ENCODE measurements at regions not wholly inside any gene's neighbourhood (a gene's known extent, or its start where the extent isn't known, plus 50 kb on each side); places are given as distances from the start of the nearest gene placed in this dataset.
"Not testable (repeated sequence)": the region's sequence is repeated elsewhere in the genome, so short reads cannot be mapped to it uniquely, and the experiment has no call there.

DNA sequence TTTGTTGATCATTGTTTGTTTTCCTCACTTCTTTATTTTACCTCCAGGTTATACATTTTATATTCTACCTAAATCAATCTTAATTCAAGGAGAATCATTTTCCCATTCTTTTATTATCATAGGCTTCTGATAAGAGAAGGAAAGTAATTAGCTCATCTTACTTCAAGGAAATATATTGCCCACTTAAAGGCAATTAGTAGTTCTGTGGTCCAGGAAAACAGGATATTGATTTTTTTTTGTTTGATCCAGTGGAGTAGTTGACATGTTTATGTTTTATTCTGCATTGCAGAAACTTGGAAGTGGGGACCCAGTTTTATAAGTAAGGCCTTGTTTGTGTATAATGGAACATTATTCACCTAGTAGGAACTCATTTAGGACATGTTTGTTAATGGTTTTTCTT lies 390.6 kb downstream of the NDFIP2 start:
- DNase-seq, result no peak

DNA sequence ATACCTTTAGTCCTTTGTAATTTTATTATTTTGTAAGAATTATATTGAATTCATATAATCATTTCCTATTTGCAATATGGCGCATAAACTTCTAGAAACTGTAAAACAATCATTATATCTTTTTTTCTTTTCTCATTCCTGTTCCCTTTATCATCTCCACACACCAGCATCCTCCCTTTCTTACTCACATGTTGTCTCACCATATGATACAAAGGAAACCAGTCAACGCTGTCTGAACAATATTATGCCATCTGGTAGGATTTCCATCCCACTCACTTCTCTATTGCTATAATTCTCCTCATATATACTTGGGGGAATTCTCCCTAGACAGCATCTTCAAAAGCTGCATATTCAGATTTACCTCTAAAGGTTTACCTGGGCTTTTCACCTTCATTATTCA lies 389.8 kb downstream of the NDFIP2 start:
- DNase-seq, result no peak

DNA sequence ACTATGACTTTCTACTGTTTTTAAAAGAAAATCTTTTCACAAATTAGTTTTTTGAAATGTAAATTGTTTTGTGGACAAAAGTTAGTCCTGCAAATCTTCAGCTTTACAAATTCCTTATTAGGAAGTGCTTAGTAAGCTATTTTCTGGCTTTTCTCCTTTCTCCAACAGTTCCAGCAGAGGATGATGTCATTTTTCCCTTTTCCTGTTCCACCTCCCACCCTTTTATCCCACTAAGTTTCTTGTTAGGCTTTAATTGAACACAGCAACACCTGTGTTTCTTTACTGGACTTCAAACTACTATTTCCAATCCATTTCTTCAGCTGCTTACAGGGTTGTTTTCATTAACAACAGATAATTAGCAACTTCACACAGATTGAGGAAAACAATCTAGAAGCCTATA lies 389.2 kb downstream of the NDFIP2 start:
- DNase-seq, result no peak

DNA sequence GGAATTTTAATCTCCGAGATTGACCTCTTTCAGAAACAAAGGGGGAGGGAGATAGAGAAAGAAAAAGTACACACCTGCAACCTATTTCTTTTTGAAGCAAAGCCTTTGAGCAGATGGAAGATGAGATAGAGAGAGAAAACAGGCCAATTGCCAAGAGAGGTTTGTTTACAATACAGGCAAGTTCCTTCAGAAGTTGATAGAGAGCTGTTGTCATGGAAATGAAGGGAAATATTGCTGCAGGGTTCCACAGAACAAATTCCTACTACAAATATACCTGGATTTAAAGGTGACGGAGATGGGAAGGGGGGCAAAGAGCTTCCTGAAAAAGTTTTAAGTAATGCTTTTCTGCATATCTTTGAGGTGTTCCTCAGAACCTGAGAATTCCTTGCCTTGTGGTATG lies 388.4 kb downstream of the NDFIP2 start:
- peak; percentile 38 for DNase-seq

DNA sequence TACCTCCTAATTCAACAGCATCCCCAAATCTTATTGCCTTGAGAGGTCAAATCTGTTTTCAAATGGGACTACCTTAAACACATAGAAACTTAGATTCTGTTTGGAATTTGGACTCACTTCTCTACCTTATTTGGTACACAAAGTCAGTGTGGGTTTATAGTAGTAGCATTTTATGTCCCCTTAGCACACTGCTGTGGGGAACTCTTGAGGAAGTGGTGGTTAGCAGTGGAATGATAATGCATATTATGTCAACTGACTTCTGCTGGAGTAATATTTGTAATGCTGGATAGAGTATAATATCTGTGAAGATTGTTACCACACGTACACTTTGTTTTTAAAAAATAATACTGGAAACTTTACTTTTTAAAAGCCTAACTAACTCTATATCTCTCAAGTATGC lies 386.3 kb downstream of the NDFIP2 start:
- no peak for DNase-seq

DNA sequence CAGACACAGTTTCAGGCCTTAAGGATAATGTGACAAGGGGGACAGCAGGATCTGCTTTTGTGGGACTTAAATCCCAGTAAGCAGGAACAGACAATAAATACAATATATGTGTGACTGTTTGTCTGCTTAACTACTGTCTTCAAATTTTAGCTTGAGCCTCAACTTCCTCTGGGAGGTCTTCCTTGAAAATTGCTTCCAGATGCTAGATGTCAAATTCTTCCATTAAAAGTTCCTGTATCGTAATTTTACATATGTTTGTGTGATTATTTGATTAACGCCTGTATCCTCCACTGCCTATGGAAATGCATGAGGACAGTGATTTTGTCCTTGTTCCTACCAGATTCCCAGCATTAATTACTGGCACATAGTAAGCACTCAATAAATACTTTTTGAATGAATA lies 385.5 kb downstream of the NDFIP2 start:
- no peak for DNase-seq

DNA sequence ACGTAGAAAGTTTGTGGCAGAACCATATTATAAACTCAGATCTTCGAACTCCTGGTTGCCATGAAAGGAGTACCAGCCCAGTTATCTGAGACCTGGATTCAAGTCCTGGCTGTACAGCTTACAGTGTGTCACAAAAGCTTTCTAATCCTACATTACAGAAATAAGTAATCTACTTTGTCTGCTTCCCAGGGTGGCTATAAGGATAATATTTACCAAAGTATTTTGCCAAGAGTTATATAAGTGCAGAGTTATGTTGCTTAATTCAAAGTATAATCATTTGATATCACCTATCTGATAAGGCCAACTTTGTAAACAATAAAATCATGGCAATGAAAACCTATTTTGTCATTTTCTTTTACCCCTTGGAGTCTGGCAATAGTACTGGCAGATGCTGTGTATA lies 381.6 kb downstream of the NDFIP2 start:
- DNase-seq, result no peak

DNA sequence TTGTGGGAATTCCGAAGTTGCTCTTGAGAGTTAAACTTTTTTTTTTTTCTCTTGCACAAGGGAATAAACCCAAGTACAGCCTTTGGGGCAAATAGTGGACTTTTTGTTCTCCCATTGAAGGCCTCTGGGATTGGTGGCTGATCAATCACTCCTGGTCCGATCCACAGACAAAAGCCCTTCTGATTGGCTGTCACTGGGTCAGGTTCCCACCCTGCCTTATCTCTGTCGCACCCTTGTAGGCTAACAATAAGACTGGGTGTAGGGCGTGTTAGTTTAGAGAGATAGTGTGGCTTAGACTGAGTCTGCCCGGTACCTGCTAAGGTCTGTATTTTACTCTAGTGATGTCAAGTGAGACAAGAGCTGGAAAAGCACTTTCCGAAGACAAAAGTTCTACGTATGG lies 380.8 kb downstream of the NDFIP2 start:
- no peak for DNase-seq

DNA sequence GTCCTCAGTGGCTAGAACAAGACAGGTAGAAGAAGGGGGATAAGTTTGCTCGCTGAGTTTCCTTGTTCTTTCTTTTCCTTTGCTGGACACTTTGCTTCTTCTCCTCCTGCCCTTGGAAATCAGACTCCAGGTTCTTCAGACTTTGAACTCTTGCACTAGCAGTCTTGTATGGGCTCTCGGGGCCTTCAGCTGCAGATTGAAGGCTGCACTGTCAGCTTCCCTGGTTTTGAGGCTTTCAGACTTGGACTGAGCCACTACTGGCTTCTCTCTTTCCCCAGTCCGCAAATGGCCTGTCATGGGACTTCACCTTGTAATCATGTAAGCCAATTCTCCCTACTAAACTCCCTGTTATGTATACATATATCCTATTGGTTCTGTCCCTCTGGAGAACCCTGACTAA lies 379.8 kb downstream of the NDFIP2 start:
- no peak for DNase-seq

DNA sequence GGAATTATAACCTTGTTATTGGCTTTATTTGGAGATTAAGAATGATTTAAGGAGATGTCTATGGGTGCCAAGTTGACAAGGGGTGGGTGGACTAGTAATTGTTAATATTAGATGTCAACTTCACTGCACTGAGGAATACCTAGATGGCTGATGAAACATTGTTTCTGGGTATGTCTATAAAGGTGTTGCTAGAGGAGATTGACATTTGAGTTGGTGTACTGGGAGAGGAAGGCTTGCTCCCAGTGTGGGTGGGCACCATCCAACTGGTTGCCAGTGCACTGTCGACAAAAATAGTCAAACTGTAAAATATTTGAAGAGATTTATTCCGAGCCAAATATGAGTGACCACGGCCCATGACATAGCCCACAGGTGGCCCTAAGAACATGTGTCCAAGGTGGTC lies 378.8 kb downstream of the NDFIP2 start:
- no peak for DNase-seq

DNA sequence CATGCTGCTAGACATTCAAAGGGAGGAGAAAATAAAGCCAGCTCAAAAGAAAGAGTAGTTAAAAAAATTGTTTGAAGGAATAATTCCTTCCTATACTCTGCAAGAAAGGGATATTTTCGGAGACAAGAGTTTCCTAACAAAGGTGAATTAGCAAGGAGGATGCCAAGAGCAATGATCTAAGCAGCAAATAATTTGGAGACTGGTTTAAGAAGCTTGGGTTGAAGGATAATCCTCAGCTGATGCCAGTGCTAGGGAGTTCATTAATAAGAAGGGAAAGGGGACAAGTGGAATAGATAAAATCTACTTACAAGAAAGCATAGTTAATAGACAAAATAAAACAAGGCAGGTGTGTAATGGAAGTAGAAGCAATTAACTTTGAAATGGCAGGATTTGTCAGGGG lies 372.3 kb downstream of the NDFIP2 start:
- no peak for DNase-seq

DNA sequence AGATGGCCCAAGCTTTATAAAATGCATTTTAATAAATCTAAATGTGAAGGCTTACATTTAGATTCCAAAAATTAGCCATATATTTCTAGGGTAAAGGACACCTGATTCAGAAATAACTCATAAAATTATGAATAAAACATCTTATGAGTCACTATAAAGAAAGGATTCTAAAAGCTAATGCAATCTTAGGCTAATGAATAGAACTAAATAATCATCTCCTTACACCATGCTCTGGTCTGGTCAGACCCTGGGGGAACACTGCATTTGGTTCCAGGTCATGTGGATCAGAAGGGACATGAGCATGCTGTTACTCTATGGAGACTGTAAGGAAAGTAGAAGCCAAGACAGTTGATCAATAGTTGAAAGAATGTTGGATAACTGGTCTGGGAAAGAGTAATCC lies 370.4 kb downstream of the NDFIP2 start:
- DNase-seq, result no peak

DNA sequence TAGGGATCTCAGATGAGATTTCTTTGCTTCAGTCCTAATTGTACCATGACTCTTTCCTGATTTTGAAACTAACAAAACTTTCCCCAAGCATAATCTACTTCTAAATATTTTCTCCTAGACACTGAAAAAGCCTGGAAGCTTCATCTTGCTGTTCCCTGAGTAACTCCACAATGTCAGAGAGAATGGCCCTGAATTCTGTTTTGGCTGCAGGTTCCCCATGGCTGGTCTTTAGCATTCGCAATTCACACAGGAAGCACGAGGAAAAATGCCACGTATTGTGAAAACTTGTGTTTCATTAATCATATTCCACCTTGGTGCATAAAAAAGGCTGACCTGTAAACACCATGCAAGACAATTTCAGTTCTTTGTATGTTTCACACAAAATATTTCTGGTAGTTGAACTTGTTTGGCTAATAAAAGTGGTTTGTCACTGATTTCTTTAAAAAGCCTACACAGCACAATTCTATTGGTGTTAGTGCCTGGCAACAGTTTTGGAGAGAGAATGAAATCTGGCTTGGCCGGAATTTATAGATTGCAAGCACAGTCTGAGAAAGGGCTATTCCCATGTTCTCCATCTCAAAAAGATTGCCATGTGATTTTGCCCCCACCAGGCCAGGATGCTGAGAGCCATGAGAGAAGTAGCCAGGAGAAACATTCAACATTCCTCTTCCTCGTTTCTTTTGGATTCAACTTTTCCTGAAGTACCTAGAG lies 367.1 kb downstream of the NDFIP2 start:
- DNase-seq, result no peak

DNA sequence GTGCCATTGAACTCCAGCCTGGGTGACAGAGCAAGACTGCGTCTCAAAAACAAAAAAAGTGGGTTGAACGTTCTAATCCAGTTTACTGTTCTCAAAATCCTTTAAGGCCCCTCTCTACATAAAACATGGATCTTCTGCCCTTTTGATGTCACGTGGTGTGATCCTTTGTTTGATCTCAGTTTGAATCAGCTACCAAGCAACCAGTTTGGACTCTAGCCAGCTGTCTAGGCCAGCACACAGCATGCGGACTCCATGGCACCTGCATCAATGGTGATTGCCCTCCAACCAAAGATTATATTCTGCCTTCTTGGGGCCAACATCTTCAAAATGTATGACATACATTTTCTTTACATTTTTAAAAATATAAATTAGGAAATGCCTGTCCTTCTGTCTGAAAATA lies 365.4 kb downstream of the NDFIP2 start:
- no peak for DNase-seq

DNA sequence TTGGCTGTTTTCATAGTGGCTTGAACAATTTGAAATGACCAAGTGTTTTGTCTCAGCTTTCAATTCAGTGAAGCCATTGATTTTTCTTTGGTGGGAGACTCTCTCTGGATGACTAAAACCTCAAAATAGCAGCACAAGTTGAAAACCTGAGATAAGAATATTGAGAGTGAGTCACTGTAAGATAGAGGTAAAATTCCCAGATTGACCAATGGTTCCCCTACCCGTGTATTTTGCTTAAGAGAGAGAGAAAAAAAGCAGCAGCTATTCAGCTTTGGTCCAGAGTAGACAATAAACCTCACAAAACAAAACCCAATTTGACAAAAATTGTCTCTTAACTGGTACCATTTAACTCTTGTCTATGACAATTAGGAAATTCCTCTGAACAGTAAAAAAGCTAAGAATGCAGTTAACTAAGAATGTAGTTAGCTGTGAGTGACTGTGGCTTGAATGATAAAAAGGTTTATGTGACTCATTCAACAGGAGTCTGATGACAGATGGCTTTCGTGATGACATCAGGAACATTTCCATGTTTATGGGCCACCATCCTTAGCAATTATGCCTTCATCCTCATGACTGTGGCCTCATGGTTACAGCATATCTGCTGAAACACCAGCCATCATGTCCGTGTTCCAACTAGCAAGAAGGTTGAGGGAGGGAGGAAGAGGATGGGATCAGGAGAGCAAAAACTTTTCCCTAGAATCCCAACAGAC lies 356.9 kb downstream of the NDFIP2 start:
- no peak for DNase-seq

DNA sequence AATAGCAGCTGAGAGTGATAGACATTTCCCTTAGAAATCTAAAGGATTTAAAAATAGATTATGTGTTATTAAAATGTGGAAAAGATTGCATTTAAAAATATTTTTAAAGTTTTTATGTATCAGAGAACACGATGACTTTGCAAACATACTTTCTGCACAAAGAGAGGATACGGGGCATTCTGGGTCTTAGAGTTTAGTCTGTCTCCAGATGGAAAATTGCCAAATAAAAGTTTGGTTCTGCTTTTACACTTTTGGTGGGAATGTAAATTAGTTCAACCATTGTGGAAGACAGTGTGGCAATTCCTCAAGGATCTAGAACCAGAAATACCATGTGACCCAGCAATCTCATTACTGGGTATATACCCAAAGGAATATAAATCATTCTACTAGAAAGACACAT lies 355.2 kb downstream of the NDFIP2 start:
- DNase-seq, result not testable (repeated sequence)

DNA sequence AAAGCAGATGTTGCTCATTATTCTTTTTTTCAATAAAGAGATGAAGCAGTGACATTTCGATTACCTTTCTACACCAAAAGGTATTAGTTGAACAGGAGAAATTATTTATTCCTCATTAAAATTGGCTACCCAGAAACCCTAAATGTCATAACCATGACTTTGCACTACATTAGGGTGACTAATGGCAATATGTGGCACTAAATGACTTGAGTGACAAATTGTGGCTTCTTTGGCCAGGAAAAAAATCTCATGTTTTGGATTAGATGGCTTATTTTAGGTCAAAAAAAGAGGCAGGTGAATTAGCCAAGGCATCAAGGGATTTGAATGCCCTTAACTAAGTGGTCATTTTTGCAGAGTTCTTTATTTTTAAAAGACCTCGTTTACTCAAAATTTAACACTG lies 353.9 kb downstream of the NDFIP2 start:
- no peak for DNase-seq

DNA sequence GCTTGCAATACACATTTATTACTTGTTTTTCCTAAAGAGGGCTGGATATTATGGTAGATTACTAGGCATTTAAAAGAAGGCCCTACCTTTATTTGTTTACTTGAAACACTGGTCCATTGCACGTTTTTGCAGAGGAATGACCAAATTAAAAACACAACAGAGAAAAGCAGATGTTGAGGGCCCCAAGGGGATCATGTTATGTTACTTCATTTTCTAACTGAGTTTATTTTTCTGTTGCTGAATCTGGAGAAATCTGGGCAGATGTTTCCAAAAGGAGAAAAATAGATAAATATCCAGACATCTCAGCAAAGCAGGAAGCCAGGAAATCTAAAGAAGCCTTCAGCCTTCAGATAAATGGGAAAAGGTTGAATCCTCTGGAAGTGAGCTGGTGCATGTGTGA lies 353.0 kb downstream of the NDFIP2 start:
- no peak for DNase-seq

DNA sequence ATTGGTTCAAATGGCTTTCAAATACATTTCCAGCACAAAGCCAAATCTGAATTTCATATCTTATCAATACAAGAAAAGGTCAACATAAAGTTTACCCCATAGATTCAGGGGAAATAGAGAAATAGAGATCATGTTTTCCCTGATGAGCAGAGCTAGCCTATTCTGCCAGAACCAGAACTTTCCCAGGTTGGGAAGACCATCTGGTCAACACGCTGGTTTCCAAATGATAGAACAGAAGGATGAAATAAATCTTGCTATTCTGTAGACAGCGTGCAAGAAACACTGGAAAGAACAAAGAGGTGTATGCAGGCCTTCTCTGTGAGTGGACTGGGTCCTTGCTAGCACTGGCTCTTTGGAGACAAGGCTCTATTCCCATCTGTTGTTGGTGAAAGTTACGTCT lies 350.6 kb downstream of the NDFIP2 start:
- DNase-seq, result no peak

DNA sequence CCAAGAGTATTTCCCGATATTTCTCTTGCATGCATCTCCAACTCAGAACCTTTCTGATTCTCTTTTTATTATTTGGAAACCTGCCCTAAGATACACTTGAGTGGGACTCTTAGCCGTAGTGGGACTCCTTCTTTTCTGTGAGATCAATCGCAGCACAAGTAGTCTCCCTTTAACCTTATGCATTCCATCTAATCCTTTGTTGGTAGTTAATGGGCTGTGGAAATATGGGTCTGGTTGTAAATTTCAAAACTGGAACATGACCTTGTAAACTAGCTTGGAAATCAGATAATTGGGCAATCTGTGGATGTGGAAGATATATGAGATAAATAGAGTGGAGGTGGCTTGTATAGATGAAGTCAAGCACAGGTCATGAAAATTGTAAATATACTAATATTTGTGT lies 350.0 kb downstream of the NDFIP2 start:
- DNase-seq, result no peak

DNA sequence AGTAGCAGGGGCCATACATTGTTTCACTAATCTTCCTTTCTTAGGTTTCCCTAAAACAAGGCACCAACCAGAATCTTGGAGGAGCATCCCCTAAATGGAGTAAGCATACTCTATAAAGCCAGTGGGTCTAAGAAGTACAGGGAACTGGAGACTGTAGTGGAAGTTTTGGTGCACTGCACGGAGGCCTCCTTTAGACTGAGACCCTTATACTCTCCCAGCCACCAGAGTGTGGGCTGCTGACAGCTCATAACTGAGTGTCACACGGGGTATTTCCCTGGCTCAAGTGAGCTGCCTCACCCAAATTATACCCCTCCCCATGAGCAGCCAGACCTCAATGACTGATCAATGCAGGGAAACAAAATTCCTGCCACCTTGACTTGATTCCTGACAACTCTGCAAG lies 349.5 kb downstream of the NDFIP2 start:
- DNase-seq, result no peak

DNA sequence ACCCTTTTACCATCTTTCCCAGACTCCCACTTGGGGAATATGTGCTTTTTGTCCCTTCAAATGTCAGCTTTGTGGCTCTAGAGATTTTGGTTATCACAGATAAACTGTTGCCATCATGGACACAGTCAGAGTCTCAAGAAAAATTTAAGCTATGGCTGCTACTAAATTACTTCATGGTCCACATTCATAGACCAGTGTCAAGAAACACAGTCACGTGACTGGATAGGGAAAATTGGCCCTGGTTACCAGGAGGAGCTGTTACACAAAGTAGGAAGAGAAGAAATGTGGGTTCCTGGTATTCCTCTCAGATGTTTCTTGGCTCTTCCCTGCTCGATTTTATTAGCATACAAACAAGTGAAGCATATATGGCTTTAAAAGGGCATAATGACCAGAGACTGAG lies 348.9 kb downstream of the NDFIP2 start:
- no peak for DNase-seq

DNA sequence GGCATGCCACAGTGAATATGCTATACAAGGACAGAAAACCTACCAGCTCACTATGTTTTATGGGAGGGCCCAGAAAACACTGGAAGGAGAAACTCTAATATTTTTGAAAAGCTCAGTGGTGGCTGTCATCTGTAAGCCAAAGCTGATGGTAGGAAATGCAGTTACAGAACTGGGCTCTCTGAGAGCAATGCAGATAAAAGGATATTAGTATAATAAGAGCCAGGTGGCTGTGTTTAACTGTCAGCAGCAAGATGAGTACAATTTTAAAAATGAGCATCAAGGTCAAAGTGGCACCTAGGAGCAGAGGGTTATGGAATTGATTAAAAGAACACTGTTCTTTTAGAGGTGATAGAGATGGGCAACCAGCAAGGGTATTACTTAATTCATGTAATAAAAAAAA lies 345.0 kb downstream of the NDFIP2 start:
- no peak for DNase-seq

DNA sequence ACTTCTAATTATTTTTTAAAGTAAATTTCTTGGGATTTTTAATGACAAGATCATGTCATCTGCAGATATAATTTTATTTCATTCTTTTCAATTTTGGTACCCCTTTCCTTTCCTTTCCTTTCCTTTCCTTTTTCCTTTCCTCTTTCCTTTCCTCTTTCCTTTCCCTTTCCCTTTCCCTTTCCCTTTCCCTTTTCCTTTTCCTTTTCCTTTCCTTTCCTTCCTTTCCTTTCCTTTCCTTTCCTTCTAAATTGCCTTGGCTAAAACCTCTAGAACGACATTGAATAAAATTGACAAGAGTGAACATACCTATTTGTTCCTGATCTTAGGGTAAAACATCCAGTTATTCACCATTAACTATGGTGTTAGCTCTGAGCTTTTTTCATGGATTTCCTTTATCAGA lies 334.1 kb downstream of the NDFIP2 start:
- DNase-seq, result no peak

Measured in left kidney (tissue), 1 donor.